GM18508 (cell line): ENCODE measurements at regions not wholly inside any gene's neighbourhood (a gene's known extent, or its start where the extent isn't known, plus 50 kb on each side); places are given as distances from the start of the nearest gene placed in this dataset.

Experiments used
- ATAC-seq: cut with Tn5 transposase; IDR thresholded peaks from one replicate; pipeline ENCODE4 v1.9.1; 2021; ENCODE audit warnings: moderate number of reproducible peaks; ENCODE audit not compliant: insufficient read depth, unreplicated experiment

GRCh38 chr6:145051661-145052060 is 683.7 kb downstream of the EPM2A start:
- no peak for ATAC-seq

- ATAC-seq: no peak
These were observed 679.8 kb downstream of the EPM2A start for GRCh38 chr6:145055567-145055966.

GRCh38 chr6:145060714-145061113 is 674.6 kb downstream of the EPM2A start:
- ATAC-seq: no peak

- ATAC-seq: no peak
These were observed 672.2 kb downstream of the EPM2A start for GRCh38 chr6:145063091-145063490.

- no peak for ATAC-seq
These were observed 667.9 kb downstream of the EPM2A start for GRCh38 chr6:145067430-145067829.

GRCh38 chr6:145068577-145068976 is 666.7 kb downstream of the EPM2A start:
- no peak for ATAC-seq

DNA sequence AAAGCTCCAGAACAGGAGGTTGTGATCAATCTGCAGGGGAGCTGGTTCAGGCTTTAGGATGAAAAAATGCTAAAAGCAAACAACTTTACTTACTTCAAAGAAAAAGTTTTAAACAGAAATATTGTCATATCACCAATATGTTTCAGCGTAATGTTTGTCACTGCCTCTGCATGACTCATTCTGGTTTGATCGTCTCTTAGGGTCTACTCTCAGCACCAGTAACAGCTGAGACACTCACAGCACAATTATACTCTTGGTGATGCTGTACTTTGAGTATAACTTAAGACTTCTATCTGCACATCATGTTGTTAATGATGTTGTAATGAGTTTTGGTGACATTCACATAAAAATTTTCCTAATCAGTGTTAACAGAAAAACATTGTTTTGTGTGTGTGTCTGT is 665.4 kb downstream of the EPM2A start:
- ATAC-seq: no peak

DNA sequence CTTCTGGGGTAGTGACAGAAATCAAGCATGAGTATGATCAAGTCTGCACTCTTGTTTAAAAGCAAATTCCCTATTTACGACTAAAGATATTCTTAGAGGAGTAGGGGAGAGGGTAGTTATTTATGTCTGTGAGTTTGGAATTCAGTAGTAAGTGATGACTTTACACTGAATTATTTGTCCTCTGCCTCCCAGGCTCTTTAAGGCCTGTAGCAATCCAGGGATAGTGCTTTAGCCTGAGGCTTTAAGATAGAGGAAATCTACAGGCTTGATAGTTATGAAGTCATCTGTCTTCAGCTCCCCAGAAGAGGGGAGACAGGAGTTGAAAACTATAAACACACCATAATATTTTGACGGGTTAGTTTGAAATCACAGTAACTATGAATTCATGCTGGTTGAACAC is 664.5 kb downstream of the EPM2A start:
- ATAC-seq: no peak

GRCh38 chr6:145071836-145072235 is 663.5 kb downstream of the EPM2A start:
- ATAC-seq: no peak

DNA sequence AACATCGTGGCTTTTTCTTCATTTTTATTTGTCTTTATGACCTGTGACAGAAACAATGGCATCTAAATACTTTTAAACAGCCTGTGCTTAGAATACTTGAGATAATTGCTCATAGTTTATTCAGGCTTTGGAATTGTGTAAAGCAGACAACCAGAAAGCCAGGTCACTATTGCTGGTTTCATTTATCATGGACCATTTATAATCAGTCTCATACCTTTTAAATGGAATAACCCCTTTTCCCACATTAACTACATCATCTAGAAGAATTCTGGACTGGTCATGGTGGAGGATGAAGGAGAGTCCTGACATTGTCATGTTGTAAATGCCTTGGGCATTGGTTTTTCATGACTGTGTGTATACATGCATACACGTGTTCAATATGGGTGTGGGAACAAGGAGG is 661.5 kb downstream of the EPM2A start:
- ATAC-seq: no peak

DNA sequence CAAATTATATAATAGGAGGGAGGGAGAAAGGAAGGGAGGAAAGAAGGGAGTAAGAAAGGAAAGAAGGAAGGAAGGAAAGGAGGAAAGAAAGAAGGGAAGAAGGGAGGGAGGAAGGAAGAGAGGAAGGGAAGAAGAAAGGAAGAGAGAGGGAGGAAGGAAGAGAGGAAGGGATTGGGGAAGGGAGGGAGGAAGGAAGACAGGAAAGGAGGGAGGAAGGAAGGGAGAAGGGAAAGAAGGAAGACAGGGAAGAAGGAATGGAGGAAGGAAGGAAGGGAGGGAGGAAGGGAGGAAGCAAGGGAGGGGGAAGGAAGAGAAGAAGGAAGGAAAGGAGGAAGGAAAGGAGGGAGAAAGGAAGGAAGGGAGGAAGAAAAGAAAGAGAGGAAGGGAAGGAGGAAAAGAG is 660.5 kb downstream of the EPM2A start:
- no peak for ATAC-seq

DNA sequence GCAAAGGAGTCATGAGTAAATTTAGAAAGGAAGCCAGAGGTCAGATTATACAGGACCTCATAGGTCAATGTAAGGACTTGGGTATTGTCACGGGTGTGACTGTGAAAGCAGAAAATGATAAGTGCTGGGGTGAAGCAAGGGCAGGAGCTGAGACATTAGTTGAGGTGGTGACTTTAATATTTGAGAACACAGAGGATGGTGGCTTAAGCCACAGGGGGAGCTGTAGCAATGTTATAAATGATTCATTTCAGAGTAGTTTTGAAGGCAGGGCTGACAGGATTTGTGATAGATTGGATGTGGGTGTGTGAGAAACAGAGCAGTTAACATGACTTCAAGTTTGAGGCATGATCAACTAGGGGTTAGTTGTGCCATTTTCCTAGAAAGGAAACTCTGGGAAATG is 659.9 kb downstream of the EPM2A start:
- ATAC-seq: no peak

- no peak for ATAC-seq
These were observed 659.0 kb downstream of the EPM2A start for GRCh38 chr6:145076115-145076841.

DNA sequence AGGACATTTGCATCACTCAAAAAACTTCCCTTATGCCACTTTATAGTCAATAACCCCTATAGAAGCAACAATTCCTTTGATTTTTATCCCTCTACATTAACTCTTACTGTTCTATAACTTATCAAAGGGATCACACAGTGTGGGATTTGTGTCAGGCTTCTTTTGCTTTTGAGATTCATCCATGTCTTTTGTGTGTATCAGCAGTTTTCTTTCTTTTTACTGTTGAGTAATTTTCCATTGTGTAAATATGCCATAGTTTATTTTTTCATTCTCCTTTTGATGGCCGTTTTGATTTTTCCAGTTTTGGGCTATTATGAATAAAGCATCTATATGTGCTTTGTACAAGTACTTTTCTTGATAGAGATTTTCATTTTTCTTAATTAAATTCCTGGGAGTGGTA is 657.9 kb downstream of the EPM2A start:
- no peak for ATAC-seq

GRCh38 chr6:145080651-145081050 is 654.7 kb downstream of the EPM2A start:
- no peak for ATAC-seq

- no peak for ATAC-seq
These were observed 653.6 kb downstream of the EPM2A start for GRCh38 chr6:145081677-145082076.

DNA sequence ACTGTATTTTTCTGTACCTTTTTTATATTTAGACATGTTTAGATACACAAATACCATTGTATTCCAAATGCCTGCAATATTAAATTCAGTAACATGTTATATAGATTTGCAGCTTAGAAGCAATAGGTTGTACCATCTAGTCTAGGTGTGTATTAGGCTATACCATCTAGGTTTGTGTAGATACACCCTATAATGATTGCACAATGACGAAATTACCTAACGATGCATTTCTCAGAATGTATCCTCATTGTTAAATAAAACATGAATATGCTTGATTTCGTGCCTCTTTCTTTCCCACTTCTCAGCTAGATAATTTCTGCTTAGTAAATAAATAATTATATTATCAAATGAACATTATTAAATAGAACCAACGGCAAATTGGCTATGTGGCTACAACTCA is 653.0 kb downstream of the EPM2A start:
- ATAC-seq: no peak

DNA sequence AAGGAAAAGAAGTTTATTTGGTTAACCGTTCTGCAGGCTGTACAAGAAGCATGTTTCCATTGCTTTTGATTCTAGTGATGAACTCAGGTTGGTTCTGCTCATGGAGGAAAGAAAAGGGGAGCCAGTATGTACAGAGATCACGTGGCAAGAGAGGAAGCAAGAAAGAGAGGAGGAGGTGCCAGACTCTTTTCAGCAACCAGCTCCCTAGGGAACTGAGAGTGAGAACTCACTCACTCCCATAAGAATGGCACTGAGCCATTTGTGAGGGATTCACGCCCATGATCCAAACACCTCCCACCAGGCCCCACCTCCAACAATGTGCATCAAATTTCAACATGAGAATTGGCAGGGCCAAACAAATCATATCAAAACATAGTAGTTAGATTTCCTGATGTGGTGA is 649.1 kb downstream of the EPM2A start:
- ATAC-seq: no peak

GRCh38 chr6:145087034-145087433 is 648.3 kb downstream of the EPM2A start:
- no peak for ATAC-seq

GRCh38 chr6:145090801-145091585 is 644.3 kb downstream of the EPM2A start:
- no peak for ATAC-seq

DNA sequence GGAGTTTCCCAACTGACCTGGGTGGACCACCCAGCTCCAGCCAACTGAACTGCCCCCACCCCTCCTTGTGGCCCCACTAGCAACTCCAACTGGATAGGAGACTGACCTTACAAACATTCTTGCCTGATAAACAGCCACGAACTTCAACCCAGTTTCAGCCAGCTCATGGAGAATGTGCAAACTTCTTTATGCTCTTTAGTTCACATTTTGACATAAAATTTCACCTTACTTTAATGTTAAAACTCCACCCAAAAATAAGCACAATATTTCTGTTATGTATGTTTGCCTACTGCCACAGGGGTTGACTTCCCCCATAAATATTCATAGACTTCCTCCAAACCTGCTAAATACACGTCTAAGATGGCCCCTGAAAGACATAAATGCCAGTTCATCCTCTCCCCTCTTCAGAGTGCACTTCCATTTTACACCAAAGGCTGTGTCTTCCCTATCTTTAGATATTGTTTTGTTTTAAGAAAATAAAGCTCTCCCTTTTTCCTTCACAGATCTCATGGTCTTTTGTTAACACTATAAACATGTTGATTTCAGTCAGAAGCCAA is 643.7 kb downstream of the EPM2A start:
- no peak for ATAC-seq

GRCh38 chr6:145092554-145092953 is 642.8 kb downstream of the EPM2A start:
- ATAC-seq: no peak
